ENCODE measurements at regions not wholly inside any gene's neighbourhood (a gene's known extent, or its start where the extent isn't known, plus 50 kb on each side); places are given as distances from the start of the nearest gene placed in this dataset.
"Not testable (repeated sequence)": the region's sequence is repeated elsewhere in the genome, so short reads cannot be mapped to it uniquely, and the experiment has no call there.

GRCh38 chr4:116001291-116001690, 887.9 kb upstream of the NDST4 start:
- TF ChIP-seq EZH2phosphoT487 (IDR thresholded peaks at IDR 0.05; ENCODE audit: borderline replicate concordance) (no peak), CTCF (conservative IDR thresholded peaks at IDR 0.05; ENCODE audit: low read length) (no peak)

GRCh38 chr4:115986573-115986972, 873.2 kb upstream of the NDST4 start:
- TF ChIP-seq EZH2phosphoT487 (IDR thresholded peaks at IDR 0.05; ENCODE audit: borderline replicate concordance) (no peak), CTCF (conservative IDR thresholded peaks at IDR 0.05; ENCODE audit: low read length) (no peak)
- H3K4me1 ChIP-seq (ENCODE audit: insufficient read depth, low read length, poor library complexity, severe bottlenecking), result no peaks in the 10 kb centered on the region

More at GRCh38 chr4:116001291-116001690, 887.9 kb upstream of the NDST4 start:
- Histone ChIP-seq H3K9me2 (replicated peaks; ENCODE audit: low read depth, low read length) (no peaks in the 10 kb centered on the region), H3K4me2 (ENCODE audit: low read depth, low read length, poor library complexity, severe bottlenecking) (no peak overlapping the region), H3F3A (ENCODE audit: low read depth) (no peaks in the 10 kb centered on the region), H3K79me2 (ENCODE audit: insufficient read depth, low read length) (no peaks in the 10 kb centered on the region), H3K27me3 (ENCODE audit: insufficient read depth, low read length, poor library complexity, severe bottlenecking) (no peaks in the 10 kb centered on the region), H2AFZ (ENCODE audit: low read length) (no peak overlapping the region), H3K4me1 (ENCODE audit: insufficient read depth, low read length, poor library complexity, severe bottlenecking) (no peaks in the 10 kb centered on the region), H3K36me3 (ENCODE audit: insufficient read depth, low read length) (no peaks in the 10 kb centered on the region), H3K9me3 (ENCODE audit: insufficient read depth, low read depth, low read length) (no peaks in the 10 kb centered on the region), H4K20me1 (ENCODE audit: insufficient read depth, low read length, poor library complexity, severe bottlenecking) (no peaks in the 10 kb centered on the region), H3K9ac (ENCODE audit: low read depth, low read length, poor library complexity, severe bottlenecking) (no peak overlapping the region), H3K4me3 (ENCODE audit: low read length, poor library complexity, severe bottlenecking) (no peak overlapping the region)

GRCh38 chr4:115975421-115976001, 862.1 kb upstream of the NDST4 start:
- not testable (repeated sequence) for H3K79me2 ChIP-seq (ENCODE audit: insufficient read depth, low read length); H3F3A ChIP-seq (ENCODE audit: low read depth); H3K4me1 ChIP-seq (ENCODE audit: insufficient read depth, low read length, poor library complexity, severe bottlenecking); H3K4me3 ChIP-seq (ENCODE audit: low read length, poor library complexity, severe bottlenecking); H3K4me2 ChIP-seq (ENCODE audit: low read depth, low read length, poor library complexity, severe bottlenecking); H3K9me2 ChIP-seq (replicated peaks; ENCODE audit: low read depth, low read length); H4K20me1 ChIP-seq (ENCODE audit: insufficient read depth, low read length, poor library complexity, severe bottlenecking); H3K27me3 ChIP-seq (ENCODE audit: insufficient read depth, low read length, poor library complexity, severe bottlenecking); H3K9me3 ChIP-seq (ENCODE audit: insufficient read depth, low read depth, low read length); H2AFZ ChIP-seq (ENCODE audit: low read length); H3K9ac ChIP-seq (ENCODE audit: low read depth, low read length, poor library complexity, severe bottlenecking); H3K36me3 ChIP-seq (ENCODE audit: insufficient read depth, low read length)

More at GRCh38 chr4:115986573-115986972, 873.2 kb upstream of the NDST4 start:
- H3K36me3 ChIP-seq (ENCODE audit: insufficient read depth, low read length), result no peaks in the 10 kb centered on the region
- H2AFZ ChIP-seq (ENCODE audit: low read length), result no peak overlapping the region
- no peaks in the 10 kb centered on the region for H3K9me3 ChIP-seq (ENCODE audit: insufficient read depth, low read depth, low read length)
- no peaks in the 10 kb centered on the region for H3K9me2 ChIP-seq (replicated peaks; ENCODE audit: low read depth, low read length)
- H3F3A ChIP-seq (ENCODE audit: low read depth), result no peaks in the 10 kb centered on the region
- H3K79me2 ChIP-seq (ENCODE audit: insufficient read depth, low read length), result no peaks in the 10 kb centered on the region
- H3K27me3 ChIP-seq (ENCODE audit: insufficient read depth, low read length, poor library complexity, severe bottlenecking), result no peaks in the 10 kb centered on the region
- no peak overlapping the region for H3K4me2 ChIP-seq (ENCODE audit: low read depth, low read length, poor library complexity, severe bottlenecking)
- H4K20me1 ChIP-seq (ENCODE audit: insufficient read depth, low read length, poor library complexity, severe bottlenecking), result no peaks in the 10 kb centered on the region
- no peak overlapping the region for H3K4me3 ChIP-seq (ENCODE audit: low read length, poor library complexity, severe bottlenecking)
- no peak overlapping the region for H3K9ac ChIP-seq (ENCODE audit: low read depth, low read length, poor library complexity, severe bottlenecking)

- Histone ChIP-seq H3K79me2 (ENCODE audit: insufficient read depth, low read length) (no peaks in the 10 kb centered on the region), H4K20me1 (ENCODE audit: insufficient read depth, low read length, poor library complexity, severe bottlenecking) (no peaks in the 10 kb centered on the region), H3K4me2 (ENCODE audit: low read depth, low read length, poor library complexity, severe bottlenecking) (no peak overlapping the region), H3K4me3 (ENCODE audit: low read length, poor library complexity, severe bottlenecking) (no peak overlapping the region), H3K9me2 (replicated peaks; ENCODE audit: low read depth, low read length) (no peaks in the 10 kb centered on the region), H2AFZ (ENCODE audit: low read length) (no peak overlapping the region), H3K4me1 (ENCODE audit: insufficient read depth, low read length, poor library complexity, severe bottlenecking) (no peaks in the 10 kb centered on the region), H3K9me3 (ENCODE audit: insufficient read depth, low read depth, low read length) (no peaks in the 10 kb centered on the region), H3K36me3 (ENCODE audit: insufficient read depth, low read length) (no peaks in the 10 kb centered on the region), H3F3A (ENCODE audit: low read depth) (no peaks in the 10 kb centered on the region), H3K27me3 (ENCODE audit: insufficient read depth, low read length, poor library complexity, severe bottlenecking) (no peaks in the 10 kb centered on the region), H3K9ac (ENCODE audit: low read depth, low read length, poor library complexity, severe bottlenecking) (no peak overlapping the region)
- TF ChIP-seq EZH2phosphoT487 (IDR thresholded peaks at IDR 0.05; ENCODE audit: borderline replicate concordance), result no peak
- no peak for TF ChIP-seq CTCF (conservative IDR thresholded peaks at IDR 0.05; ENCODE audit: low read length)
These were observed 860.3 kb upstream of the NDST4 start for GRCh38 chr4:115973768-115974167.
